ENCODE measurements at regions not wholly inside any gene's neighbourhood (a gene's known extent, or its start where the extent isn't known, plus 50 kb on each side); places are given as distances from the start of the nearest gene placed in this dataset.

GRCh38 chr3:126267976-126268615 lies 87.7 kb upstream of the ALDH1L1 start:
- TF ChIP-seq CTCF (conservative IDR thresholded peaks at IDR 0.05; ENCODE audit: low read depth, low read length): no peak
- no peak for DNase-seq (ENCODE audit: low read depth)
- peak overlapping the region; percentile 52 for H3K4me3 ChIP-seq (ENCODE audit: low read depth, low read length)

GRCh38 chr3:126267169-126267975 lies 87.0 kb upstream of the ALDH1L1 start:
- peak overlapping the region; percentile 52 for H3K4me3 ChIP-seq (ENCODE audit: low read depth, low read length)
- TF ChIP-seq CTCF (conservative IDR thresholded peaks at IDR 0.05; ENCODE audit: low read depth, low read length): peak; percentile 24
- DNase-seq (ENCODE audit: low read depth): peak; percentile 78

- TF ChIP-seq CTCF (conservative IDR thresholded peaks at IDR 0.05; ENCODE audit: low read depth, low read length): no peak
- no peak for DNase-seq (ENCODE audit: low read depth)
- H3K4me3 ChIP-seq (ENCODE audit: low read depth, low read length): peak overlapping the region; percentile 52
Observed at GRCh38 chr3:126266850-126267168, 86.4 kb upstream of the ALDH1L1 start.

GRCh38 chr3:126266291-126266840 lies 86.0 kb upstream of the ALDH1L1 start:
- H3K4me3 ChIP-seq (ENCODE audit: low read depth, low read length): no peak overlapping the region
- DNase-seq (ENCODE audit: low read depth): no peak
- no peak for TF ChIP-seq CTCF (conservative IDR thresholded peaks at IDR 0.05; ENCODE audit: low read depth, low read length)

- no peak for DNase-seq (ENCODE audit: low read depth)
- no peak overlapping the region for H3K4me3 ChIP-seq (ENCODE audit: low read depth, low read length)
- no peak for TF ChIP-seq CTCF (conservative IDR thresholded peaks at IDR 0.05; ENCODE audit: low read depth, low read length)
Observed at GRCh38 chr3:126264952-126265351, 84.6 kb upstream of the ALDH1L1 start.

- DNase-seq (ENCODE audit: low read depth): no peak
- no peak overlapping the region for H3K4me3 ChIP-seq (ENCODE audit: low read depth, low read length)
- no peak for TF ChIP-seq CTCF (conservative IDR thresholded peaks at IDR 0.05; ENCODE audit: low read depth, low read length)
Observed at GRCh38 chr3:126264381-126264780, 84.0 kb upstream of the ALDH1L1 start.
